Occipital lobe (tissue), 1 donor: ENCODE measurements at regions not wholly inside any gene's neighbourhood (a gene's known extent, or its start where the extent isn't known, plus 50 kb on each side); places are given as distances from the start of the nearest gene placed in this dataset.
A peak's percentile ranks its signal among the peaks of the same experiment; 100 is the strongest.
"Not testable (repeated sequence)": the region's sequence is repeated elsewhere in the genome, so short reads cannot be mapped to it uniquely, and the experiment has no call there.

Experiments used
- DNase-seq: peaks from one replicate; lab custom pipeline; 2025; lab: John Stamatoyannopoulos, UW

DNA sequence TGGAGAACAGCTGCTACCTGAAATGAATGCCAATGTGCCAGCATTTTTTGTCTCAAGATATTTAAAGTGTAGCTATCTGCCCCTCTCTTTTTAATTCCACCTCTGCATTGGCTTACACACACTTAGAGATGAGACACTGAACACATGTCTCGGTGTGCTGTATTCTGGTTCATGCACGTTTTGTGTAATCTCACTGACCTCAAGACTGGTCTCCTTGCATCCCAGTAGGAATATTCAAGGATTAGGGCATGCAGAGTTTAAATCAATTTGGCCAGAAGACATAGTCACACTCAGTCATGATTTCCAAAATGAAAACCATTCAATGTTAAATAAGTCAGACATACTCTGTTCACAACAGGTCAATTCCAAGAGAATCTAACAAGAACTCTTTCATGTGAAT lies 561.8 kb upstream of the TUSC1 start:
- no peak for DNase-seq

DNA sequence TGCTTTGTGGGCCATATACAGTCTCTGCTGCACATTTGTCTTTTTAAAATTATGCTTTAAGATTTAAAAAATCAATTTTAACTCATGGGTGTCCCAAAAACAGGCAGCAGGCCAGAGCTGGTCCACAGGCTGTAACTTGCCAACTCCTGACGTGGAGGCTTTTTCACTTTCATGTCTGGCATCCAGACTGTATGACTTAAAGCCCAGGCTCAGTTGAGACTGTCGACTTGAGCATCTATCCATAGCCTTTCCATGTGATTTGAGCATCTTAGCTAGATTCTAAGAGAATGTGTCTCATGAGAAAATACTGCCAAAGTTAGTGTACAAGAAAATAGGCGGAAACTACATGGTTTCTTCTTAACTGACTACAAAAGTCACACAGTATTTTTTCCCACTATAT lies 559.0 kb upstream of the TUSC1 start:
- no peak for DNase-seq

DNA sequence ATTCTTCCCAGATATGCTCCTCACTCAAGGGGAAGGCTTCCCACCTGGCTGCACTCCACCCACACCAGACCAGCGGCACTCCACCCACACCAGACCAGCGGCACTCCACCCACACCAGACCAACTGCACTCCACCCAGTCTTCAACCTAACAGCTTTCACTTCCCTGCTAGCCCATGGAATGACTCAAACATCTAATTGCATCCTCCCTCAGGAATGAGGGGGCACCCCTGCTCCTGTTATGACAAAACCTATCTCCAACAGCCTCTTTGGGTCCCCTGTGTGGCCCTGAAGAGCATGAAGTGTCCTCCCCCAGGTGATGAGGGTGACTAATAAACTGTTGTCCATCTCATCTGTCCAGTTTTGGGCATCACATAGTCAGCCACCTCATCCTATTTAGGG lies 556.6 kb upstream of the TUSC1 start:
- no peak for DNase-seq

DNA sequence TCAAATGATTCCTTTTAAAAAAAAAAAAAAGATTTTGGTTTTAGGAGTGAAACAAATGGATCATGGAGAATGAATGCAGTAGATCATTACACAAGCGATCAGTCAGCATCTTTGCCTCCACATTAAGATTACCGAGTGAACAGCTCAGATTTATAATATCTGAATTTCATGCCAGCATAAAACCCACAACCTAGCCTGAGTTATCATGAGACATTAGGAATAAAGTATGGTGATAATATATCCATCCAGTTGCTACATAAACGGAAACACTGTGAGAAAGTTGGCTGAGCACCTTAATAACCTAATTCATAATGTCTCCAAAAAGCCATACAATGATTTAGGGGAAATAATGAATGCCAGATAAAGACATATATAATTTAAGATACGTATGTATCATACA lies 553.1 kb upstream of the TUSC1 start:
- DNase-seq = no peak

GRCh38 chr9:26229324-26230054 lies 551.2 kb upstream of the TUSC1 start:
- no peak for DNase-seq

DNA sequence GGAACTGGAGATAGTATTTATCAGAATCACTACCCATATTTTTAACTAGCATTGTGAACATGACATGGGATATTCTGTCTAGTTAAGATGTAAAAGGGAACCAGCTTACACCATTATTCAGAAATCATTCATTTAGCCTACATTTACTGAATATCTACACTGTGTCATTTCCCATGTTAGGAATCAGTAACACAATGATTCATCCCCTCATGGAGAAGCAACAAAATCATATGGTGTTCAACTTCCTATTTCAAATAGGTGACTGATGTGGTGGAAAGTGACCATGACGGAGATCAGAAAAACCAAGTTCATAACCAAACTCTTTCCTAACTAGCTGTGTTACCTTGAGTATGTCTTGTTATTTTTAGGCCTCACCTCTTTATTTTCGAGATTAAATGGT lies 550.0 kb upstream of the TUSC1 start:
- DNase-seq = no peak

DNA sequence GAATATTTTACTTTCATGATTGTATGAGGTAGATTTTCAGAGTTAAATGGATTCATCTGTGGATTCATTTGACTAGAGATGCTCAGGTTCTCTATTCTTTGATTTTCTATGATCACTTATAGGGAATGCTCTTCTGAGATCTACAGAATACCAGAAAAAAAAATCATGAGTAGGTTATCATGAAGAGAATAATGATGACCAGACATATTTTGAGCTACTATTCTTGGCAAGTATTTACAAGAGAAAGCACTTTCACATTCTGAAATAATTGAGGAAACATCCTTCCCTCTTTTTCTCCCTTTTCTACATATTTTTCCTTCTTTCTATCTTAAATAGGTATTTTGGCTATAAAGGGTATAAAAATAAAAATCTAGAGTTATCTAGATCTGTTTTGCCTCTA lies 543.0 kb upstream of the TUSC1 start:
- no peak for DNase-seq

DNA sequence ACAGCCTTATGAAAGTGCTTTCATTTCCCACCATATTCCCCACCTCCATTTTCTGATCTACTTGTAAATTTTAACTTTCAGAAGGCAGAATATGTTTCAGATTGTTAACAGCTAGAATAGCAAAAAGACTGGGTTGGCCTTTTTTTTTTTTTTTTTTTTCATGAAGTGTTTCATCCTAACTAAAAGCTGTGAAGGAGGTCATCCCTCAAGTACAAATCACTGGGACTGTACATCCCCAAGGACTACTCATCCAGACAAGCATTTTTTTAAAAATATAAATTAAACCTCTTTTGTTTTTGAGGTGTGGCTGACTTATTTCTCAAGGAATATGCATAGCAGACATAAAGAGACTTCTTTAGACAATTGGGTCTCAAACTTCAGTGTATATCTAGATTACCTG lies 542.1 kb upstream of the TUSC1 start:
- no peak for DNase-seq

DNA sequence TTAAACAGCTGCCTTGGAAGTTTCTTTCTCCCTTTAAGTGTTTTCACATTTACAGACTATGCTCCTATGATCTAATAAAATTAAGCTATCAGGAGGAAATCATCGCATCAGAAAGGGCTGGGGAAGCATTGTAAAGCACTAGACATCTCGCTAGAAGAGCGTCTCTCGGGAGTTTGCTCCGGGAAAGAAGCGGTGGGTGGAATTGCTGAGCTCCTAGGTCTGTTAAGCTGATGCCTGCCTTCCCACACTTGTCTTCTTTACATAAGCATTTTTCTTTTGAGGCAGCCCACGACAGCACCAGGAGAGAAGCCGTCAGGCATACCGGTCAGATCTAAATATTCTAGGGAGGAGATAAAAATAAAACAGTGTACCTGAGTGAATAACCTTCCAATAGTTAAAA lies 541.7 kb upstream of the TUSC1 start:
- DNase-seq = peak; percentile 22

DNA sequence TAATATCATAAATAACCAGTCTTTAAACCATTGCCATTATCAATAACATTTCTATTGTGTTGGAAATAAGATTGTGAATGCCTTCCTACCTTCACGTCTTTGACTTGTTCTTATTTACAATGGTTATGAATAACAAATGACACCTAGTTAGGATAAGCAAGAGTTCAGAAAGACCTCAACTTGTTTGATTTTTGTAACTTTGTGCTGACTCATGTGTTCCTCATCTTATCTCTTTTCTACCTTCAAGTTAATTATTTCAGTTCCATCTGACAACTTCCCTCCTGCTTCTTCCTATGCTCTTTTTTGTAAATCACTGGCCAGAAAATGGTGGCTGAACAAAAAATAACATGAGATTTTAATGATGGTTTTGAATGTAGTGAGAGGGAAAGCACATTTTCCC lies 538.5 kb upstream of the TUSC1 start:
- no peak for DNase-seq

DNA sequence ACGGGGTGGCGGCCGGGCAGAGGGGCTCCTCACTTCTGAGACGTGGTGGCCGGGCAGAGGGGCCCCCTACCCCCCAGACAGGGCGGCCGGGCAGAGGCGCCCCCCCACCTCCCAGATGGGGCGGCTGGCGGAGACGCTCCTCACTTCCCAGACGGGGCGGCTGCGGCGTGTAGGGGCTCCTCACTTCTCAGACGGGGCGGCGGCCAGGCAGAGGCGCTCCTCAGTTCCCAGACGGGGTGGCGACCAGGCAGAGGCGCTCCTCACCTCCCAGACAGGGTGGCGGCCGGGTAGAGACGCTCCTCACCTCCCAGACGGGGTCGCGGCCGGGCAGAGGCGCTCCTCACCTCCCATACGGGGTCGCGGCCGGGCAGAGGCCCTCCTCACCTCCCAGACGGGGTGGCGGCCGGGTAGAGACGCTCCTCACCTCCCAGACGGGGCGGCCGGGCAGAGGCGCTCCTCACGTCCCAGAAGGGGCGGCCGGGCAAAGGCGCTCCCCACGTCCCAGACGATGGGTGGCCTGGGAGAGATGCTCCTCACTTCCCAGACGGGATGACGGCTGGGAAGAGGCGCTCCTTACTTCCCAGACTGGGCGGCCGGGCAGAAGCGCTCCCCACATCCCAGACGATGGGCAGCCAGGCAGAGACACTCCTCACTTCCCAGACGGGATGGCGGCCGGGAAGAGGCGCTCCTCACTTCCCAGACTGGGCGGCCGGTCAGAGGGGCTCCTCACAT lies 536.6 kb upstream of the TUSC1 start:
- not testable (repeated sequence) for DNase-seq

- DNase-seq = peak; percentile 46
These were observed 532.2 kb upstream of the TUSC1 start for GRCh38 chr9:26210338-26210851.

DNA sequence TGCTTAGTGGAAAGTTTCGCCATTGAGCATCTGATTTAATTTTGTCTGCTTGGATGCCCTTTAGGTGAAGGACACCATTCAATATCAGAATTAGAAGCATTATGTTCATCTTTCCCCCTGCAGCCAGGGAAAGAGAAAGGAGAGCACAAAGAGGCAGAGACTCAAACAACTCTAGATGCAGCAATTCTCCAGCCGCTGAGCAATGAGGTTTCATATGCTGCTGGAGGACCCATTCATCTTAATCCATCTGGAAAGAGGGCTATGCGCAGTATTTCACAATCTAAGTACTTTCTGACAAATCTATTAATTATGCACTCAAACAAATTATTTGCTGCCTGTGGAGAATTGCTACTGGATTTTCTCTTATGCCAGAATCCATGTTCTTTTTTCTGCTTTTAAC lies 527.0 kb upstream of the TUSC1 start:
- DNase-seq = no peak

DNA sequence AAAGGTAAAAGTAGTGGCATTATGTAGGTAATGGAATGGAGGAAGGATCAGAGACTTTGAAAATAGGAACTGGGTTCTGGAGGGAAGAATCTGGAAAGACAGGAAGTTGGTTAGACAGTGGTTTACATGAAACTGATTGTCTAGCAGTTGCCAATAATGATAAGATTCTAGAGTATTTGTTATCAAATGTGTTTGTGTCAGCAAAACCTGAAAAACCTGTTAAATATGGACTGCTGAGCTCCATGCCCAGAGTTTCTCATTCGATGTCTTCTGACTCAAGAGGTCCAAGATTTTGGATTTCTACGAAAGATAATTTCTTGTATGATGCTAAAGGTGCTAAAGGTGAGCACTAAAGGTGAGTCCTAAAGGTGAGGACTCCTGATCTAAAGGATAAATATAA lies 515.0 kb upstream of the TUSC1 start:
- no peak for DNase-seq

- DNase-seq = no peak
These were observed 513.5 kb upstream of the TUSC1 start for GRCh38 chr9:26191711-26192110.

DNA sequence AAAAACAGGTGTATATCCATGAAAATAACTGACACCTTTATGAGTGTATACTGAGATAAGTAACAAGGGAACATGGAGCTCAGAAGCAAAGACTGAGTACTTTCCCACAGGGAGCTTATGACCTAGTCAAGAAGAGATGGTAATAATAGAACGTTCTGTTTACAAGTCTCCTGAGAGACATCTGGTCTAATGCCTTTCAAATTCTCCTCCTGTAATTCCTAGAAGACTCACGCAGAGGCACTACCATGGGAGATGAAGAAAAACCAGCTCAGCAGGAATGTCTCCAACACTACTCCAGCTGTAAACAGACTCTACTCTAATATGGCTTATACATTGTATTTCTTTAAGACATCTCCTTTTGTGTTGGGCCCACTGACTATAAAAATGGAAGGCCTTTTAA lies 503.6 kb upstream of the TUSC1 start:
- DNase-seq = no peak

GRCh38 chr9:26176628-26177027 lies 498.4 kb upstream of the TUSC1 start:
- no peak for DNase-seq

GRCh38 chr9:26175264-26175663 lies 497.0 kb upstream of the TUSC1 start:
- no peak for DNase-seq

DNA sequence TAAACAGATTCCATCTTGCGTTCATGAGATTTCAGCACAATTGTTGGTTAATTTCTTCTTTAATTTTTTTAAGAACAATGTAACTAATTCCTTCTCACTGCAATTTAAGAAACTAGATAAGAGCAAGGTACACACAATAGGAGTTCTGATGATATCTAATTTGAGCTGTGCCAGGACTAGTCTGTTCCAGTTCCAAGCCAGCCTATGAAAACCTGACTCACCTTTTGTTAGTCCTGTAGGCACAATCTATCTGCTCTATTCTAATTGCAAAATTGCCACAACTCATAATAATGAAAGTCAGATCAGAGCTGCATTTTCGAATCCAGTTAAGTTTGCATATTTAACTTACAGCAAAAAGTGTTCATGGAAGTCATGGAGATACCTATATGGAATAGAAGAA lies 494.1 kb upstream of the TUSC1 start:
- DNase-seq = no peak

- no peak for DNase-seq
These were observed 493.4 kb upstream of the TUSC1 start for GRCh38 chr9:26171691-26172090.

GRCh38 chr9:26170190-26170589 lies 491.9 kb upstream of the TUSC1 start:
- DNase-seq = no peak

DNA sequence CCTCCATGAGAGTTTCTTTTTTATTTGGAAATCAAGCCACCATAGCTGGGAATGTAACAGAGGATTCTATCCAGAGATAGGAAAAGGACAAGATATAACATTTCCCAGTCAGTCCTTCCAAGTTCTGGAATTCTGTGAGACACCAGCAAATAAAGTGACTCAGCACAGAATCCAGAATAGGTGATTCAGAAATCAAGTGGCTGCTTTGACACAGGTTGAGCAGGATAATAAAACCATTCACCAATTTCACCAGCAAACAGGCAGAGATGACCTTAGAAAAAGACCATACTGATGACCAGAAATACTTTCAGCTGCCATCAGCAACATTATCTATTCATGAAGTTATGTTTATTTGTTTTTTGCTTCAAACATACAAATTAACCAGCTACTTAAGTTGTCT lies 491.5 kb upstream of the TUSC1 start:
- no peak for DNase-seq

DNA sequence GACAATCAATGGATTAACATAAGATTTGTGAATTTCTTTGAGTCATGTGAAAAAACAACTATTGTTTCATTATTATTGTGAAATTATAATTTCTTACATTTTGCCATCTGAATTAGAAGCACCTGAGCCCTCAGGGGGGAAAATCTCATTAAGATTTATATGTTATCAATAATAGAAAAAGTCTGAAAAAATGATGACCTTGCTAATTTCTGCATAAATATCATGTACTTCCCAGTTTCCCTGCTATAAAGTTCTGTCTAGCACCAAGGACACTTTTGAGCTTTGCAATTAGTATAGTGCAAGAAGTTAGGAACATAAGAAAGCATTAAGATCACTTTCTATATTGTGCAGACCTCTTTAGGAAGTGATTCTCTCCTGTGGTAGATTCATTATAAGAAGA lies 488.3 kb upstream of the TUSC1 start:
- DNase-seq = no peak
